DOHH2 (cell line): ENCODE measurements at regions not wholly inside any gene's neighbourhood (a gene's known extent, or its start where the extent isn't known, plus 50 kb on each side); places are given as distances from the start of the nearest gene placed in this dataset.

Experiments used
- H3F3A ChIP-seq: fragments of 200-600 bp; sonication (generic), shearing (Covaris generic); 2 replicates; pipeline ENCODE4 v1.6.0; 2016; ENCODE audit warnings: antibody characterized with exemption, mild to moderate bottlenecking; ENCODE audit not compliant: control insufficient read depth, insufficient read depth
- H3K27ac ChIP-seq: fragments of 200-600 bp; sonication (generic); 2 replicates; pipeline ENCODE4 v1.5.1; 2014; ENCODE audit warnings: low read depth, mild to moderate bottlenecking, low read length, moderate library complexity
- H3K27me3 ChIP-seq: fragments of 200-600 bp; sonication (generic); 2 replicates; pipeline ENCODE4 v1.6.1; 2014; ENCODE audit warnings: mild to moderate bottlenecking, low read length, mixed read lengths; ENCODE audit not compliant: control insufficient read depth
- H3K36me3 ChIP-seq: fragments of 200-600 bp; sonication (generic); 2 replicates; pipeline ENCODE4 v1.6.1; 2014; ENCODE audit warnings: mild to moderate bottlenecking, low read length, moderate library complexity, mixed read lengths; ENCODE audit not compliant: control insufficient read depth
- H3K4me1 ChIP-seq: fragments of 200-600 bp; sonication (generic); 2 replicates; pipeline ENCODE4 v1.6.1; 2014; ENCODE audit warnings: mild to moderate bottlenecking, low read length, mixed read lengths; ENCODE audit not compliant: control insufficient read depth
- H3K4me2 ChIP-seq: fragments of 200-600 bp; sonication (generic); 2 replicates; pipeline ENCODE4 v1.6.0; 2014; ENCODE audit warnings: mild to moderate bottlenecking, low read length, moderate library complexity
- H3K4me3 ChIP-seq: fragments of 200-600 bp; sonication (generic); 2 replicates; pipeline ENCODE4 v1.5.1; 2014; ENCODE audit warnings: mild to moderate bottlenecking, low read length, mixed read lengths
- H3K79me2 ChIP-seq: fragments of 200-600 bp; sonication (generic); 2 replicates; pipeline ENCODE4 v1.6.1; 2014; ENCODE audit warnings: mild to moderate bottlenecking, low read length, mixed read lengths; ENCODE audit not compliant: control insufficient read depth
- H3K9me2 ChIP-seq: fragments of 200-600 bp; sonication (generic); replicated peaks from 2 replicates; pipeline ENCODE4 v1.6.1; 2014; ENCODE audit warnings: mild to moderate bottlenecking, low read length, mixed read lengths; ENCODE audit not compliant: control insufficient read depth
- H3K9me3 ChIP-seq: fragments of 200-600 bp; sonication (generic); 2 replicates; pipeline ENCODE4 v1.6.1; 2014; ENCODE audit warnings: antibody characterized with exemption, low read length, mixed read lengths; ENCODE audit not compliant: control insufficient read depth, insufficient read depth
- H4K20me1 ChIP-seq: fragments of 200-600 bp; sonication (generic); 2 replicates; pipeline ENCODE4 v1.6.0; 2014; ENCODE audit warnings: low read depth, mild to moderate bottlenecking, antibody characterized with exemption, low read length, moderate library complexity; ENCODE audit not compliant: control insufficient read depth, insufficient read depth
- EZH2phosphoT487 ChIP-seq: fragments of 200-600 bp; sonication (generic); IDR thresholded peaks from 2 replicates; pipeline ENCODE4 v1.6.1; 2017; ENCODE audit warnings: borderline replicate concordance, mild to moderate bottlenecking, antibody characterized with exemption, low read length, moderate library complexity, mixed read lengths
- TF ChIP-seq, protein P1 (sequence below): fragments of 200-600 bp; sonication (generic); IDR thresholded peaks from one replicate; pipeline ENCODE4 v1.5.1; 2014; ENCODE audit warnings: antibody characterized with exemption, mild to moderate bottlenecking, low read depth, low read length; ENCODE audit not compliant: poor library complexity, severe bottlenecking

DNA sequence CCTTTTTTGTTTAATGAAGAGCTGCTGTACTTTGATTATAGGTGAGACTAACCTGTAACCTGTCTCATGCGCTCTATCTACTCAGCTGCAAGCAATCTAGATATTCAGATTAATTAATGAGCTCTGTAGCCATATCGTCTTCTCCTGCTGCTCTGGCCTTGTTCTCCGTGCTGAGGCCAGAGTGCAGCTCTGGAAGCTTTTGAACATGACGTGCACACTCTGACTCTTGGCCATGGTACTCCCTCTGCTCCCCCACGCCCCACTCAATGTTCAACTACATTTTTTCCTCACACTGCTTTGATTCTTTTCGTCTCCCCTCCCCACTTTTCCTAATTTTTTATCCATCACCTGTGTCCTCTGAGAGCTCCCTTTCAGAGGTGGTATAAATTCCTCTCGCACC lies 751.8 kb downstream of the FGF9 start:
- Histone ChIP-seq H3K9me2 (no peaks in the 10 kb centered on the region), H4K20me1 (no peaks in the 10 kb centered on the region), H3K79me2 (no peaks in the 10 kb centered on the region), H3K4me1 (no peaks in the 10 kb centered on the region), H3F3A (no peaks in the 10 kb centered on the region), H3K27me3 (no peaks in the 10 kb centered on the region), H3K27ac (no peak overlapping the region), H3K4me2 (no peak overlapping the region), H3K36me3 (no peaks in the 10 kb centered on the region), H3K9me3 (no peaks in the 10 kb centered on the region; the same call in 1 of the 2 replicates), H3K4me3 (no peak overlapping the region)
- TF ChIP-seq, protein P1, sequence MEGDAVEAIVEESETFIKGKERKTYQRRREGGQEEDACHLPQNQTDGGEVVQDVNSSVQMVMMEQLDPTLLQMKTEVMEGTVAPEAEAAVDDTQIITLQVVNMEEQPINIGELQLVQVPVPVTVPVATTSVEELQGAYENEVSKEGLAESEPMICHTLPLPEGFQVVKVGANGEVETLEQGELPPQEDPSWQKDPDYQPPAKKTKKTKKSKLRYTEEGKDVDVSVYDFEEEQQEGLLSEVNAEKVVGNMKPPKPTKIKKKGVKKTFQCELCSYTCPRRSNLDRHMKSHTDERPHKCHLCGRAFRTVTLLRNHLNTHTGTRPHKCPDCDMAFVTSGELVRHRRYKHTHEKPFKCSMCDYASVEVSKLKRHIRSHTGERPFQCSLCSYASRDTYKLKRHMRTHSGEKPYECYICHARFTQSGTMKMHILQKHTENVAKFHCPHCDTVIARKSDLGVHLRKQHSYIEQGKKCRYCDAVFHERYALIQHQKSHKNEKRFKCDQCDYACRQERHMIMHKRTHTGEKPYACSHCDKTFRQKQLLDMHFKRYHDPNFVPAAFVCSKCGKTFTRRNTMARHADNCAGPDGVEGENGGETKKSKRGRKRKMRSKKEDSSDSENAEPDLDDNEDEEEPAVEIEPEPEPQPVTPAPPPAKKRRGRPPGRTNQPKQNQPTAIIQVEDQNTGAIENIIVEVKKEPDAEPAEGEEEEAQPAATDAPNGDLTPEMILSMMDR = no peak
- no peak for TF ChIP-seq EZH2phosphoT487

DNA sequence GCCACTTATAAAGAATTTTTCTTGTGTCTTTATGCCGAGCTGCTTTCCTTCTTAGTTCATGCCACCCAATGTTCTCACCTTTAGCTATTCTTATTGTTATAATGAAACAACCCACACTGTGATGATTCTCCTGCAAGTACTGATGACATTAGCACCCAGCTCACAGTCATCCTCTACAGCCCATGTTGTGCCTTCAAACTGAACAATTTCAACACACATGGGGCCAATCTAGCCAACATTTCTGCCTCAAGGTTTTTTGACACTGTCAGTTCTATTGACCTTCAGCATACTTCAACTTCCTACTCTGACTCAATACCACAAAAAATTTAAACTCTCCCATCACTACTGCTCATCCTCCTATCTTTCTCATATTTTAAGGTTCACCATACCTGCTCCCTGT lies 752.4 kb downstream of the FGF9 start:
- no peaks in the 10 kb centered on the region for H3K79me2 ChIP-seq

DNA sequence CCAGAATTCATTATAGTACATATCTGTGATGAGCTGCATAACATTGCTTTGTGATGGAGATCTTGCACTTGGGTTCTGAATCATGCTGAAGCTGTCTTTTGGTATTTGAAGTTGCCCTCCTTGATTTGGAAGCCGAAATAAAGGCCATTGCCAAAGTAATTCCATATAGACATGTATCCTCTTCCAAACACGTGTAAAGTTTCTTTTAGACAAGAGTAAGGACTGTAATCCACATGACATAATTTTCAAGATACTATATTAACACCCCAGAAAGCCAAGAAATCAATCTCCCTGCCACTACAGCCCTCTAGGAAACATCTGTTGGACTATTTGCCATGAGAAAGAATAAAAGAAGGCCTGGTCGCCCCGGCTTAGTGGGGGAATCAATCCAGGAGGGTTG lies 754.2 kb downstream of the FGF9 start:
- TF ChIP-seq, protein P1 = no peak
- TF ChIP-seq EZH2phosphoT487 = no peak
- Histone ChIP-seq H3K4me1 (no peaks in the 10 kb centered on the region), H3K27me3 (no peaks in the 10 kb centered on the region), H3F3A (no peaks in the 10 kb centered on the region), H3K79me2 (no peaks in the 10 kb centered on the region), H3K9me3 (no peaks in the 10 kb centered on the region; the same call in 1 of the 2 replicates), H3K36me3 (no peaks in the 10 kb centered on the region), H3K4me3 (no peak overlapping the region), H4K20me1 (no peaks in the 10 kb centered on the region), H3K4me2 (no peak overlapping the region), H3K27ac (no peak overlapping the region), H3K9me2 (no peaks in the 10 kb centered on the region)

More for the DNA sequence above, 752.4 kb downstream of the FGF9 start:
- Histone ChIP-seq H3K4me1 (no peaks in the 10 kb centered on the region), H3K27me3 (no peaks in the 10 kb centered on the region), H4K20me1 (no peaks in the 10 kb centered on the region), H3K4me2 (no peak overlapping the region), H3K9me2 (no peaks in the 10 kb centered on the region), H3K27ac (no peak overlapping the region), H3K9me3 (no peaks in the 10 kb centered on the region; the same call in 1 of the 2 replicates), H3K4me3 (no peak overlapping the region), H3K36me3 (no peaks in the 10 kb centered on the region), H3F3A (no peaks in the 10 kb centered on the region)
- TF ChIP-seq, protein P1 = no peak
- TF ChIP-seq EZH2phosphoT487 = no peak
